AG04450 (cell line): ENCODE measurements at regions not wholly inside any gene's neighbourhood (a gene's known extent, or its start where the extent isn't known, plus 50 kb on each side); places are given as distances from the start of the nearest gene placed in this dataset.

Experiments used
- CTCF ChIA-PET: fragments of 300-600, 350-600 bp; formaldehyde crosslinking; extraction: SDS; loops from one replicate; lab custom pipeline; 2022; ENCODE audit warnings: antibody characterized with exemption, inconsistent platforms; lab: Charles Lee
- POLR2A ChIA-PET: fragments of 350-600 bp; formaldehyde crosslinking; extraction: SDS; loops from one replicate; lab custom pipeline; 2021; ENCODE audit warnings: antibody characterized with exemption, inconsistent platforms; lab: Yijun Ruan, JAX
- DNase-seq: peaks from one replicate; pipeline ENCODE4 v3.0.0-alpha.2; 2011; ENCODE audit warnings: low read depth, low spot score
- H3K27ac ChIP-seq: one replicate; pipeline ENCODE4 v1.5.1; 2012; ENCODE audit warnings: low read depth, low read length, control low read depth
- H3K27me3 ChIP-seq: one replicate; pipeline ENCODE4 v1.6.0; 2012; ENCODE audit warnings: low read length; ENCODE audit not compliant: control insufficient read depth, insufficient read depth
- H3K4me3 ChIP-seq: 2 replicates; pipeline ENCODE4 v1.5.1; 2011; ENCODE audit warnings: mild to moderate bottlenecking, low read depth, low read length, control low read depth
- H3K9me3 ChIP-seq: 2 replicates; pipeline ENCODE4 v1.5.1; 2012; ENCODE audit warnings: low read length; ENCODE audit not compliant: control insufficient read depth, insufficient read depth
- CTCF ChIP-seq: IDR thresholded peaks from 2 replicates; pipeline ENCODE4 v1.5.1; 2011; ENCODE audit warnings: low read depth, low read length, control low read depth, inconsistent platforms

GRCh38 chr4:26235500-26235899, 85.3 kb upstream of the RBPJ start:
- peak; percentile 24; the same call in 1 of the 2 replicates for TF ChIP-seq CTCF
- CTCF ChIA-PET, result interaction anchor here (0.6 to 1.3 kb wide), 6 partner anchors 11 to 206 kb away, joined by 3 read pairs; no protein-coding TSS in a partner anchor
- peak overlapping the region; percentile 21 for H3K27ac ChIP-seq

GRCh38 chr4:26237916-26238315, 82.9 kb upstream of the RBPJ start:
- POLR2A ChIA-PET, result interaction anchor here (0.5 kb wide), 1 partner anchor 273 kb away, joined by 3 read pairs; no protein-coding TSS in a partner anchor

More at GRCh38 chr4:26235500-26235899, 85.3 kb upstream of the RBPJ start:
- POLR2A ChIA-PET, result interaction anchor here (0.6 to 1.2 kb wide), 2 partner anchors 14 to 46 kb away, joined by 3 to 6 read pairs; no protein-coding TSS in a partner anchor
- Histone ChIP-seq H3K27me3 (no peaks in the 10 kb centered on the region), H3K4me3 (no peak overlapping the region), H3K9me3 (no peaks in the 10 kb centered on the region)
- peak; percentile 34 for DNase-seq

GRCh38 chr4:26238426-26238777, 82.4 kb upstream of the RBPJ start:
- H3K9me3 ChIP-seq, result no peaks in the 10 kb centered on the region
- no peaks in the 10 kb centered on the region for H3K27me3 ChIP-seq
- H3K4me3 ChIP-seq, result no peak overlapping the region
- peak overlapping the region; percentile 62 for H3K27ac ChIP-seq
- DNase-seq, result no peak
- CTCF ChIA-PET, result no interaction called here
- TF ChIP-seq CTCF, result no peak
- POLR2A ChIA-PET, result interaction anchor here (0.5 kb wide), 1 partner anchor 272 kb away, joined by 3 read pairs; no protein-coding TSS in a partner anchor

More at GRCh38 chr4:26237916-26238315, 82.9 kb upstream of the RBPJ start:
- H3K9me3 ChIP-seq, result no peaks in the 10 kb centered on the region
- no peak overlapping the region for H3K27ac ChIP-seq
- CTCF ChIA-PET, result no interaction called here
- DNase-seq, result no peak
- no peaks in the 10 kb centered on the region for H3K27me3 ChIP-seq
- H3K4me3 ChIP-seq, result no peak overlapping the region
- TF ChIP-seq CTCF, result no peak

- H3K9me3 ChIP-seq, result no peaks in the 10 kb centered on the region
- CTCF ChIA-PET, result no interaction called here
- peak overlapping the region; percentile 62 for H3K27ac ChIP-seq
- no peak overlapping the region for H3K4me3 ChIP-seq
- no peak for TF ChIP-seq CTCF
- POLR2A ChIA-PET, result no interaction called here
- DNase-seq, result no peak
- no peaks in the 10 kb centered on the region for H3K27me3 ChIP-seq
Measured at GRCh38 chr4:26238778-26239679, 81.8 kb upstream of the RBPJ start.

- Histone ChIP-seq H3K9me3 (no peaks in the 10 kb centered on the region), H3K4me3 (no peak overlapping the region), H3K27me3 (no peaks in the 10 kb centered on the region), H3K27ac (no peak overlapping the region)
- CTCF ChIA-PET, result no interaction called here
- TF ChIP-seq CTCF, result no peak
- POLR2A ChIA-PET, result no interaction called here
- DNase-seq, result no peak
Measured at GRCh38 chr4:26239801-26240200, 81.0 kb upstream of the RBPJ start.
